ENCODE measurements at regions not wholly inside any gene's neighbourhood (a gene's known extent, or its start where the extent isn't known, plus 50 kb on each side); places are given as distances from the start of the nearest gene placed in this dataset.

- TF ChIP-seq POLR2AphosphoS5 (IDR thresholded peaks at IDR 0.05; ENCODE audit: low read depth, low read length) (no peak), CTCF (IDR thresholded peaks at IDR 0.05; ENCODE audit: control extremely low read depth in 1 of 3, insufficient read depth in 1 of 3, low read depth in 1 of 3, low read length in 3 of 3) (no peak), EZH2 (IDR thresholded peaks at IDR 0.05; ENCODE audit: low read depth, low read length, severe bottlenecking) (no peak), POLR2A (IDR thresholded peaks at IDR 0.05; ENCODE audit: control extremely low read depth in 1 of 2, low read depth in 2 of 2, low read length in 2 of 2) (no peak), CHD2 (IDR thresholded peaks at IDR 0.05; ENCODE audit: low read length) (no peak), BRCA1 (IDR thresholded peaks at IDR 0.05; ENCODE audit: low read depth, low read length) (no peak)
These were observed 365.5 kb upstream of the BOD1L1 start for GRCh38 chr4:13992975-13993520.

Measured in H1 (cell line).